Skeletal muscle satellite cell (primary cell): ENCODE measurements at regions not wholly inside any gene's neighbourhood (a gene's known extent, or its start where the extent isn't known, plus 50 kb on each side); places are given as distances from the start of the nearest gene placed in this dataset.

Experiments
- H3K27me3 ChIP-seq: 2 replicates; pipeline ENCODE4 v1.7.0; 2013; ENCODE audit warnings: low read length; ENCODE audit not compliant: control insufficient read depth, insufficient read depth
- H3K36me3 ChIP-seq: 2 replicates; pipeline ENCODE4 v1.7.0; 2013; ENCODE audit warnings: mild to moderate bottlenecking, control low read depth, low read length; ENCODE audit not compliant: insufficient read depth
- H3K4me1 ChIP-seq: 2 replicates; pipeline ENCODE4 v1.7.0; 2013; ENCODE audit warnings: low read length; ENCODE audit not compliant: control insufficient read depth, insufficient read depth
- H3K4me2 ChIP-seq: 2 replicates; pipeline ENCODE4 v1.7.0; 2013; ENCODE audit warnings: mild to moderate bottlenecking, low read length
- H3K4me3 ChIP-seq: 2 replicates; pipeline ENCODE4 v1.7.0; 2013; ENCODE audit warnings: low read length
- H3K9ac ChIP-seq: 2 replicates; pipeline ENCODE4 v1.7.0; 2013; ENCODE audit warnings: mild to moderate bottlenecking, low read depth, low read length, moderate library complexity
- H3K9me3 ChIP-seq: replicated peaks from 2 replicates; pipeline ENCODE4 v1.7.0; 2013; ENCODE audit warnings: mild to moderate bottlenecking, control low read depth, low read length

- Histone ChIP-seq H3K4me3 (no peak overlapping the region), H3K36me3 (no peaks in the 10 kb centered on the region), H3K4me1 (peaks cover 7% of the 10 kb centered on the region), H3K9me3 (no peaks in the 10 kb centered on the region), H3K9ac (no peak overlapping the region), H3K4me2 (no peak overlapping the region), H3K27me3 (peaks cover 10% of the 10 kb centered on the region)
Observed at GRCh38 chr1:212226467-212226866, 58.7 kb upstream of the PPP2R5A start.

DNA sequence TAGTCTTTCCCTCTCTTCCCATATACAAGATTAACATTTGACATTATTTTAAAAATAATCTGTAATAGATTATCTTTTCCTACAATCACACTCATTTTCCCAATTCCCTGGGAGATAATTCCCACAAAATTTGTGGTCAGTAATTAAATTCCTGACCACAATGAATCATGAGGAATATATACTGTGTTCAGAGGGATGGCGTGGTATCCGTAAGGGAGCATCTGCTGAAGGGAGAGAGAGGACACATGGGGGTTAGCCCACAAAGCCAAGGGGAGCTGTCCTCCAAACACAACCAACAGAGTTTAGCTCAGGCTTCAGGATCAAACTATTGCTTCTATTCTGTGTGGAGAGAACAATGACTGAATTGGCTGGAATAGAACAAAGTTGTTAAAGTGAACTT is 57.1 kb upstream of the PPP2R5A start:
- H3K27me3 ChIP-seq, result peaks cover 10% of the 10 kb centered on the region
- no peak overlapping the region for H3K4me3 ChIP-seq
- H3K4me2 ChIP-seq, result no peak overlapping the region
- peaks cover 7% of the 10 kb centered on the region for H3K4me1 ChIP-seq
- no peaks in the 10 kb centered on the region for H3K9me3 ChIP-seq
- no peak overlapping the region for H3K9ac ChIP-seq
- H3K36me3 ChIP-seq, result no peaks in the 10 kb centered on the region

- H3K4me3 ChIP-seq, result no peak overlapping the region
- peaks cover 7% of the 10 kb centered on the region for H3K4me1 ChIP-seq
- no peaks in the 10 kb centered on the region for H3K9me3 ChIP-seq
- H3K27me3 ChIP-seq, result peaks cover 10% of the 10 kb centered on the region
- no peaks in the 10 kb centered on the region for H3K36me3 ChIP-seq
- H3K9ac ChIP-seq, result no peak overlapping the region
- no peak overlapping the region for H3K4me2 ChIP-seq
Observed at GRCh38 chr1:212228591-212229119, 56.6 kb upstream of the PPP2R5A start.

DNA sequence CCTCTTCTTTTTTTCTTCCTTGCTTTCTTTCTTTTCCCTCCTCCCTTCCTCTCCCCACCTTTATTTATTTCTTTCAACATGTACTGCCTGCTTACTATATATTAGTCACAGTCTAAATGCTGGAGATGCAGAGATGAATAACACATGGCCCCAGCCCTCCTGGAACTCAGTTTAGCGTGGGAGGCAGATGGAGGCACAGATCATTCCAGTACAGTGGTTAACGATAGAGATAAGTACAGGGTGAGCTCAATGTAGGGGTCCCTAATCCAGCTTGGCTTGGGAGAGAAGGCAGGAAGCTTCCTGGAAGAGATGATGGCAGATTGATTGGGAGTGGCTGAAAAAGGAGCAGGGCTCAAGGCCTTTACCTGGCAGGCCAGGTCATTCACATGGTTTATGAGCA is 55.6 kb upstream of the PPP2R5A start:
- Histone ChIP-seq H3K4me1 (peaks cover 12% of the 10 kb centered on the region), H3K9ac (no peak overlapping the region)

GRCh38 chr1:212230329-212230728 is 54.9 kb upstream of the PPP2R5A start:
- Histone ChIP-seq H3K4me3 (no peak overlapping the region), H3K36me3 (no peaks in the 10 kb centered on the region), H3K27me3 (peaks cover 10% of the 10 kb centered on the region), H3K4me2 (no peak overlapping the region), H3K4me1 (peaks cover 18% of the 10 kb centered on the region), H3K9ac (no peak overlapping the region), H3K9me3 (no peaks in the 10 kb centered on the region)

More for the DNA sequence above, 55.6 kb upstream of the PPP2R5A start:
- Histone ChIP-seq H3K36me3 (no peaks in the 10 kb centered on the region), H3K4me3 (no peak overlapping the region), H3K9me3 (no peaks in the 10 kb centered on the region), H3K4me2 (peak overlapping the region; percentile 55), H3K27me3 (peaks cover 10% of the 10 kb centered on the region)

DNA sequence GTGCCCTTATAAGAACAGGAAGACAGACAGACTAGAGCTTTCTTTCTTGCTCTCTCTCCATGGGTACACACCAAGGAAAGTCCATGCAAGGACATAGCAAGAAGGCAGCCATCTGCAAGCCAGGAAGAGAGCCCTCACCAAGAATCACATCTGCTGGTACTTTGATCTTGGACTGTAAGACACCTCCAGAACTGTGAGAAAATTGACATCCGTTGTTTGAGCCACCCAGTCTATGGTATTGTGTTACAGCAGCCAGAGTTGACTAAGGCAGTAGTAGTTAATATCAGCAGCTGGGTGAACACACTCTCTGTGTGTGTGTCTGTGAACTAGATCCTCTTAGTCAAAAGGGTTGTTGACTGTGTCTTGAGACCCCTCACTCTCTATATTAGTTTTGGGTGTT is 53.8 kb upstream of the PPP2R5A start:
- Histone ChIP-seq H3K27me3 (peaks cover 2% of the 10 kb centered on the region), H3K9me3 (no peaks in the 10 kb centered on the region), H3K4me2 (no peak overlapping the region), H3K4me3 (no peak overlapping the region), H3K36me3 (no peaks in the 10 kb centered on the region), H3K4me1 (peaks cover 18% of the 10 kb centered on the region), H3K9ac (no peak overlapping the region)

DNA sequence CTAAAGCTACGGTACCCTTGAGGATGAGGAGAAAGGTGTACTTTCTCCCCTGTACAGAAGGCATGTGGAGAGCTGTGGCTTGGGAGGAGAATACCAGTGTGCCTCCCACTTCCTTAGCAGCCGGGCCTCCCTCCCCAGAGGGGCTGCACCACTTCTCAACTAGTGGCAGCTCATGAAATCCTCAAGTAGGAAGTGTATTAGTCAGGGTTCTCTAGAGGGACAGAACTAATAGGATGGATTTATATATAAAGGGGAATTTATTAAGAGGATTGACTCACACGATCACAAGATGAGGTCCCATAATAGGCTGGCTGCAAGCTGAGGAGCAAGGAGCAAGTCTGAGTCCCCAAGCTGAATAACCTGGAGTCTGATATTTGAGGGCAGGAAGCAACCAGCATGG is 53.1 kb upstream of the PPP2R5A start:
- peaks cover 18% of the 10 kb centered on the region for H3K4me1 ChIP-seq

GRCh38 chr1:212233321-212233720 is 51.9 kb upstream of the PPP2R5A start:
- peaks cover 18% of the 10 kb centered on the region for H3K4me1 ChIP-seq

More for the DNA sequence above, 53.1 kb upstream of the PPP2R5A start:
- Histone ChIP-seq H3K9me3 (no peaks in the 10 kb centered on the region), H3K4me3 (no peak overlapping the region), H3K27me3 (no peaks in the 10 kb centered on the region), H3K36me3 (no peaks in the 10 kb centered on the region), H3K4me2 (no peak overlapping the region), H3K9ac (no peak overlapping the region)

GRCh38 chr1:212234431-212235395 is 50.5 kb upstream of the PPP2R5A start:
- Histone ChIP-seq H3K9ac (no peak overlapping the region), H3K36me3 (no peaks in the 10 kb centered on the region), H3K27me3 (no peaks in the 10 kb centered on the region), H3K4me3 (no peak overlapping the region), H3K9me3 (no peaks in the 10 kb centered on the region), H3K4me1 (peaks cover 16% of the 10 kb centered on the region), H3K4me2 (peak overlapping the region; percentile 49)

More at GRCh38 chr1:212233321-212233720, 51.9 kb upstream of the PPP2R5A start:
- H3K4me3 ChIP-seq, result no peak overlapping the region
- no peak overlapping the region for H3K9ac ChIP-seq
- H3K9me3 ChIP-seq, result no peaks in the 10 kb centered on the region
- no peaks in the 10 kb centered on the region for H3K36me3 ChIP-seq
- no peaks in the 10 kb centered on the region for H3K27me3 ChIP-seq
- H3K4me2 ChIP-seq, result no peak overlapping the region
